Stomach (tissue), 4 donors: ENCODE measurements at regions not wholly inside any gene's neighbourhood (a gene's known extent, or its start where the extent isn't known, plus 50 kb on each side); places are given as distances from the start of the nearest gene placed in this dataset.

Experiments
- EP300 ChIP-seq: sonication (generic); formaldehyde crosslinking; IDR thresholded peaks from one replicate; pipeline ENCODE4 v1.6.1; 2017; ENCODE audit warnings: antibody characterized with exemption
- POLR2A ChIP-seq, 4 donors: fragments of 450-650 bp; IDR thresholded peaks; one replicate each; pipeline ENCODE4 v1.6.1; 2016; ENCODE audit warnings: antibody characterized with exemption in 4 of 4, control low read depth in 2 of 4, mild to moderate bottlenecking in 1 of 4, moderate library complexity in 1 of 4
- POLR2AphosphoS5 ChIP-seq, 3 donors: sonication (generic); formaldehyde crosslinking; IDR thresholded peaks; one replicate each; pipeline ENCODE4 v1.6.1; 2016; ENCODE audit warnings: antibody characterized with exemption in 3 of 3
- TF ChIP-seq, protein P1 (sequence below), 7 experiments: fragments of 450-650 bp in 4 of 7; fragments of 200-600 bp in 3 of 7; sonication (generic) in 3 of 7; IDR thresholded peaks; one replicate each; pipeline ENCODE4 v1.5.1; 2016 to 2019; ENCODE audit warnings: antibody characterized with exemption in 7 of 7, control low read depth in 2 of 7, mild to moderate bottlenecking in 1 of 7

GRCh38 chr3:177322881-177323280, 125.6 kb upstream of the TBL1XR1 start:
- no peak for TF ChIP-seq EP300
- TF ChIP-seq, protein P1, sequence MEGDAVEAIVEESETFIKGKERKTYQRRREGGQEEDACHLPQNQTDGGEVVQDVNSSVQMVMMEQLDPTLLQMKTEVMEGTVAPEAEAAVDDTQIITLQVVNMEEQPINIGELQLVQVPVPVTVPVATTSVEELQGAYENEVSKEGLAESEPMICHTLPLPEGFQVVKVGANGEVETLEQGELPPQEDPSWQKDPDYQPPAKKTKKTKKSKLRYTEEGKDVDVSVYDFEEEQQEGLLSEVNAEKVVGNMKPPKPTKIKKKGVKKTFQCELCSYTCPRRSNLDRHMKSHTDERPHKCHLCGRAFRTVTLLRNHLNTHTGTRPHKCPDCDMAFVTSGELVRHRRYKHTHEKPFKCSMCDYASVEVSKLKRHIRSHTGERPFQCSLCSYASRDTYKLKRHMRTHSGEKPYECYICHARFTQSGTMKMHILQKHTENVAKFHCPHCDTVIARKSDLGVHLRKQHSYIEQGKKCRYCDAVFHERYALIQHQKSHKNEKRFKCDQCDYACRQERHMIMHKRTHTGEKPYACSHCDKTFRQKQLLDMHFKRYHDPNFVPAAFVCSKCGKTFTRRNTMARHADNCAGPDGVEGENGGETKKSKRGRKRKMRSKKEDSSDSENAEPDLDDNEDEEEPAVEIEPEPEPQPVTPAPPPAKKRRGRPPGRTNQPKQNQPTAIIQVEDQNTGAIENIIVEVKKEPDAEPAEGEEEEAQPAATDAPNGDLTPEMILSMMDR (IDR thresholded peaks at IDR 0.05) = no peak
- TF ChIP-seq POLR2A (IDR thresholded peaks at IDR 0.05) = no peak
- no peak for TF ChIP-seq POLR2AphosphoS5 (IDR thresholded peaks at IDR 0.05)
